Fibroblast of lung (primary cell): ENCODE measurements at regions not wholly inside any gene's neighbourhood (a gene's known extent, or its start where the extent isn't known, plus 50 kb on each side); places are given as distances from the start of the nearest gene placed in this dataset.

Source experiments
- DNase-seq, 2 donors: peaks; one replicate each; pipeline versions ENCODE4 v3.0.0 to v3.0.0-alpha.2; 2010; ENCODE audit warnings: low read depth in 2 of 2
- H2AFZ ChIP-seq: 2 replicates; pipeline ENCODE4 v1.5.1; 2012; ENCODE audit warnings: low read length, control low read depth, inconsistent platforms
- H3K27ac ChIP-seq: 2 replicates; pipeline ENCODE4 v1.5.1; 2011; ENCODE audit warnings: low read length, control low read depth; ENCODE audit not compliant: insufficient read depth
- H3K27me3 ChIP-seq: 2 replicates; pipeline ENCODE4 v1.5.1; 2011; ENCODE audit warnings: mild to moderate bottlenecking, low read length; ENCODE audit not compliant: control insufficient read depth, insufficient read depth
- H3K36me3 ChIP-seq: 2 replicates; pipeline ENCODE4 v1.5.1; 2011; ENCODE audit warnings: low read length; ENCODE audit not compliant: control insufficient read depth, insufficient read depth
- H3K4me1 ChIP-seq: 2 replicates; pipeline ENCODE4 v1.5.1; 2011; ENCODE audit warnings: low read length; ENCODE audit not compliant: control insufficient read depth, insufficient read depth; ENCODE audit errors: extremely low read depth
- H3K4me2 ChIP-seq: 2 replicates; pipeline ENCODE4 v1.5.1; 2011; ENCODE audit warnings: low read length, control low read depth; ENCODE audit not compliant: insufficient read depth; ENCODE audit errors: extremely low read depth
- H3K4me3 ChIP-seq, 4 experiments: fragments of 200-600 bp in 1 of 4; sonication (generic) in 1 of 4; replicated peaks in 1 of 4; 2 replicates each; pipeline ENCODE4 v1.5.1; 2011 to 2016; ENCODE audit warnings: low read length in 4 of 4, low read depth in 3 of 4, mild to moderate bottlenecking in 3 of 4, control low read depth in 2 of 4, inconsistent platforms in 1 of 4, mixed read lengths in 1 of 4; ENCODE audit not compliant: insufficient read depth in 1 of 4; ENCODE audit errors: control extremely low read depth in 1 of 4
- H3K79me2 ChIP-seq: 2 replicates; pipeline ENCODE4 v1.5.1; 2012; ENCODE audit warnings: mild to moderate bottlenecking, low read length, inconsistent platforms; ENCODE audit not compliant: control insufficient read depth, insufficient read depth
- H3K9ac ChIP-seq: 2 replicates; pipeline ENCODE4 v1.5.1; 2011; ENCODE audit warnings: mild to moderate bottlenecking, low read length, control low read depth; ENCODE audit not compliant: insufficient read depth
- H3K9me3 ChIP-seq: 2 replicates; pipeline ENCODE4 v1.5.1; 2012; ENCODE audit warnings: low read depth, low read length; ENCODE audit not compliant: control insufficient read depth, insufficient read depth
- H4K20me1 ChIP-seq: 2 replicates; pipeline ENCODE4 v1.5.1; 2011; ENCODE audit warnings: low read length; ENCODE audit not compliant: control insufficient read depth, insufficient read depth; ENCODE audit errors: extremely low read depth
- CTCF ChIP-seq, 2 donors: IDR thresholded peaks in 1 of 2; conservative IDR thresholded peaks in 1 of 2; 1 replicate in 1 of 2; 2 replicates in 1 of 2; pipeline ENCODE4 v1.5.1; 2011 to 2012; ENCODE audit warnings: low read length in 2 of 2, control low read depth in 1 of 2, inconsistent platforms in 1 of 2, low read depth in 1 of 2, mild to moderate bottlenecking in 1 of 2
- EZH2 ChIP-seq: IDR thresholded peaks from 2 replicates; pipeline ENCODE4 v1.5.1; 2012; ENCODE audit warnings: low read length, control low read depth, mild to moderate bottlenecking; ENCODE audit errors: missing control alignments

DNA sequence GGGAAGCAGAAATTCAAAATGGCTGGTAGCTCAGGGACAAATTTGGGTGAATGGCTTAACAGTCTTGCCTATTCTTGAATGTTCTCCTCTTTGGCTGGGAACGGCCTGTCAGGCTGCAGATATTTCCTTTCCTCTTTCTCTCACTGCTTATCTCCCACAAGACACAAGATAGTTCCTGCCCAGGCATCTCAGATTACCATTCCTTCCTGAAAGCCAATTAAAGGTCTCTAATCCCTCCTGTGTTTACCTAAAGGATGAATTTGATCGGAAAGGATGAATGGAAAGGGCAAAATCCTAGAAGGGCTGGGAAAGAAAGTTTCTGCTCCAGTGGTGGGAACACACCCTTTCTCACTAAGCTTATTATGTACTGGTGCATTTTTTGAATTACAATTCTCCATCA lies 95.9 kb upstream of the JAG1 start:
- H3K9ac ChIP-seq = no peak overlapping the region
- no peak overlapping the region for H3K4me3 ChIP-seq
- TF ChIP-seq CTCF (conservative IDR thresholded peaks at IDR 0.05 in 1 of 2, IDR thresholded peaks at IDR 0.05 in 1 of 2; ENCODE audit: low read depth in 1 of 2, low read length in 2 of 2) = no peak
- TF ChIP-seq EZH2 = no peak
- peak in 1 of 2 donors; percentile 45 for DNase-seq
- H3K79me2 ChIP-seq = no peaks in the 10 kb centered on the region
- H3K36me3 ChIP-seq = no peaks in the 10 kb centered on the region
- H3K27ac ChIP-seq = no peak overlapping the region
- peaks cover 3% of the 10 kb centered on the region for H3K27me3 ChIP-seq
- no peaks in the 10 kb centered on the region for H4K20me1 ChIP-seq
- H3K4me1 ChIP-seq = no peaks in the 10 kb centered on the region
- no peaks in the 10 kb centered on the region for H3K9me3 ChIP-seq
- no peak overlapping the region for H3K4me2 ChIP-seq
- no peak overlapping the region for H2AFZ ChIP-seq

GRCh38 chr20:10770753-10771152 lies 97.0 kb upstream of the JAG1 start:
- Histone ChIP-seq H3K27ac (no peak overlapping the region), H3K4me1 (no peaks in the 10 kb centered on the region)

DNA sequence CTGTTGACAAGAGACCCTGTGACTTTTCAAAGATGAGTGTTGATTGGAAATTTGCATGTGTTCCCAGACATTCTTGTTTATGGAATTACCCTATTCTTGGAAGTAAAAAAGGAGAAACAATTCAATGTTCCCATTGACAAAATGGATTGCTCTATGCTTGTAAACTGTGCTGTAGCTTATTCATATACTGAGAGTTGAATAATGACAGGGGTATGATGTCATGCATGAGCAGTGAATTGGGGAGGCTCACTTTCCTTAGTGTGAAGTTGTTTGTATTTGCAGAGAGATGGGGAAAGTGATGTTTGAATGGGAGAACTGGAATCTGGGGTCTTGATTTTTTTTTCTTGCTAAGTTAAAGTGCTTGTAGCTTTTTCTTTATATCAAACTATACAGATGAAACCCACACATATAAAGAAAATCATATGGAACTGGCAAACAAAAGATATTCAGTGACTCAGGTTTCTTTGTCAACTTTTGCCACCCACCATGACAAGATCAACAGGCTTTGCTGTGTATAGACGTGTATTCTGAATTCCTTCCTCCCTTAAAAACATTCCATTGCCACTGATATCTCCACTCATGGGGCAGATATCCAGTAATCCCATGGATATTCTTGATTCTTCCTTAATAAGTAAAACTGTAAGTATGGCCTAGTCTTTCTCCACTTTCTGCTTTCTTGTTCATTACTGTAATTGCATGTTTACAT lies 97.8 kb upstream of the JAG1 start:
- H3K4me2 ChIP-seq = no peak overlapping the region
- no peak overlapping the region for H3K27ac ChIP-seq
- DNase-seq = peak; percentile 13 to 56

More at GRCh38 chr20:10770753-10771152, 97.0 kb upstream of the JAG1 start:
- Histone ChIP-seq H2AFZ (no peak overlapping the region), H4K20me1 (no peaks in the 10 kb centered on the region), H3K4me3 (no peak overlapping the region), H3K9ac (no peak overlapping the region), H3K79me2 (no peaks in the 10 kb centered on the region), H3K4me2 (no peak overlapping the region), H3K36me3 (no peaks in the 10 kb centered on the region), H3K9me3 (no peaks in the 10 kb centered on the region), H3K27me3 (peaks cover 3% of the 10 kb centered on the region)
- DNase-seq = no peak
- no peak for TF ChIP-seq CTCF (conservative IDR thresholded peaks at IDR 0.05 in 1 of 2, IDR thresholded peaks at IDR 0.05 in 1 of 2; ENCODE audit: low read depth in 1 of 2, low read length in 2 of 2)
- no peak for TF ChIP-seq EZH2

More for the DNA sequence above, 97.8 kb upstream of the JAG1 start:
- Histone ChIP-seq H3K9me3 (no peaks in the 10 kb centered on the region), H3K4me3 (no peak overlapping the region), H3K9ac (no peak overlapping the region), H3K27me3 (peaks cover 3% of the 10 kb centered on the region), H3K4me1 (no peaks in the 10 kb centered on the region), H3K79me2 (no peaks in the 10 kb centered on the region), H4K20me1 (no peaks in the 10 kb centered on the region), H2AFZ (no peak overlapping the region), H3K36me3 (no peaks in the 10 kb centered on the region)
- no peak for TF ChIP-seq EZH2
- no peak for TF ChIP-seq CTCF (conservative IDR thresholded peaks at IDR 0.05 in 1 of 2, IDR thresholded peaks at IDR 0.05 in 1 of 2; ENCODE audit: low read depth in 1 of 2, low read length in 2 of 2)
